K562 (cell line): ENCODE measurements at regions not wholly inside any gene's neighbourhood (a gene's known extent, or its start where the extent isn't known, plus 50 kb on each side); places are given as distances from the start of the nearest gene placed in this dataset.

Experiments
- ATAC-seq: fragments of 200-7000 bp; cut with Tn5 transposase; 3 replicates; pipeline ENCODE4 v1.9.1; 2020; ENCODE audit warnings: moderate library complexity
- BruUV-seq: library from RNA; stranded (reverse); fragments of 400-500 nt; replicated peaks from 2 replicates; lab custom pipeline; 2021; lab: Mats Ljungman, UMichigan
- CTCF ChIA-PET: fragments of 300-600 bp; formaldehyde crosslinking; extraction: SDS; loops from one replicate; lab custom pipeline; 2021; ENCODE audit warnings: low intra/inter-chr PET ratio; lab: Yijun Ruan, JAX
- POLR2A ChIA-PET: fragments of 300-600, 350-650 bp; sonication (Branson Sonifier 250); formaldehyde crosslinking; extraction: SDS; loops from one replicate; lab custom pipeline; 2021; ENCODE audit warnings: antibody characterized with exemption, inconsistent platforms; lab: Yijun Ruan, JAX
- DNase-seq, 4 experiments: peaks; one replicate each; pipeline versions ENCODE4 v3.0.0 to v3.0.0-alpha.2; 2011 to 2018; ENCODE audit warnings: low spot score in 3 of 4, mixed read lengths in 3 of 4; ENCODE audit errors: extremely low read depth in 1 of 4
- FAIRE-seq: peaks from 2 replicates; lab custom pipeline; 2011; peaks lifted over from hg19 to GRCh38; lab: Jason Lieb, UNC
- H2AFZ ChIP-seq: 2 replicates; pipeline ENCODE4 v1.6.0; 2011; ENCODE audit warnings: low read depth, low read length, control low read depth, inconsistent platforms
- H3K27ac ChIP-seq: fragments of 200-600 bp; 3 replicates; pipeline ENCODE4 v1.8.0; 2011; ENCODE audit warnings: low read depth, mild to moderate bottlenecking, control low read depth, inconsistent platforms, low read length, moderate library complexity, mixed read lengths; ENCODE audit errors: extremely low read depth
- H3K27me3 ChIP-seq, 2 experiments: fragments of 300-600 bp in 1 of 2; 2 replicates in 1 of 2; 3 replicates in 1 of 2; pipeline versions ENCODE4 v1.6.0 to v1.8.0; 2011; ENCODE audit warnings: inconsistent platforms in 2 of 2, low read length in 2 of 2, mild to moderate bottlenecking in 1 of 2, mixed read lengths in 1 of 2, moderate library complexity in 1 of 2; ENCODE audit not compliant: control insufficient read depth in 2 of 2, insufficient read depth in 2 of 2
- H3K36me3 ChIP-seq: fragments of 300-600 bp; 3 replicates; pipeline ENCODE4 v1.8.0; 2011; ENCODE audit warnings: mild to moderate bottlenecking, low read length, inconsistent platforms; ENCODE audit not compliant: control insufficient read depth, insufficient read depth
- H3K4me1 ChIP-seq, 2 experiments: fragments of 200-600 bp in 1 of 2; replicated peaks in 1 of 2; 2 replicates in 1 of 2; 3 replicates in 1 of 2; pipeline versions ENCODE4 v1.5.1 to v1.8.0; 2011; ENCODE audit warnings: inconsistent platforms in 2 of 2, low read length in 2 of 2, mild to moderate bottlenecking in 1 of 2, mixed read lengths in 1 of 2, moderate library complexity in 1 of 2; ENCODE audit not compliant: control insufficient read depth in 2 of 2, insufficient read depth in 2 of 2
- H3K4me2 ChIP-seq: 2 replicates; pipeline ENCODE4 v1.6.1; 2011; ENCODE audit warnings: low read length, control low read depth, inconsistent platforms, mixed read lengths; ENCODE audit not compliant: insufficient read depth
- H3K4me3 ChIP-seq: fragments of 200-600 bp; sonication (generic), shearing (Covaris generic); 2 replicates; pipeline ENCODE4 v1.5.1; 2016; ENCODE audit warnings: control low read depth, inconsistent platforms
- H3K79me2 ChIP-seq: fragments of 200-600 bp; 3 replicates; pipeline ENCODE4 v1.8.0; 2011; ENCODE audit warnings: low read length, inconsistent platforms; ENCODE audit not compliant: control insufficient read depth, insufficient read depth
- H3K9ac ChIP-seq, 2 experiments: 2 replicates each; pipeline versions ENCODE4 v1.6.0 to v1.6.1; 2011; ENCODE audit warnings: low read depth in 2 of 2, low read length in 2 of 2, control low read depth in 1 of 2, inconsistent platforms in 1 of 2, mild to moderate bottlenecking in 1 of 2, mixed read lengths in 1 of 2; ENCODE audit not compliant: insufficient read depth in 1 of 2
- H3K9me1 ChIP-seq: one replicate; pipeline ENCODE4 v1.6.0; 2011; ENCODE audit warnings: inconsistent platforms, mild to moderate bottlenecking, low read length, moderate library complexity; ENCODE audit not compliant: control insufficient read depth, insufficient read depth
- H3K9me3 ChIP-seq: replicated peaks from 2 replicates; pipeline ENCODE4 v1.5.1; 2011; ENCODE audit warnings: low read depth, low read length, inconsistent platforms; ENCODE audit not compliant: control insufficient read depth, insufficient read depth
- H4K20me1 ChIP-seq: replicated peaks from 2 replicates; pipeline ENCODE4 v1.6.1; 2011; ENCODE audit warnings: low read length, inconsistent platforms, mixed read lengths; ENCODE audit not compliant: control insufficient read depth, insufficient read depth
- CBFB ChIP-seq: sonication (generic); formaldehyde crosslinking; IDR thresholded peaks from 2 replicates; pipeline ENCODE4 v1.4.0; 2020; ENCODE audit warnings: mild to moderate bottlenecking, missing genetic modification reagents
- CHCHD3 ChIP-seq: fragments of 250-450 bp; sonication (Bioruptor Pico); IDR thresholded peaks from 2 replicates; pipeline ENCODE4 v2.1.2; 2022; ENCODE audit warnings: mild to moderate bottlenecking
- HDAC6 ChIP-seq: IDR thresholded peaks from 2 replicates; pipeline ENCODE4 v1.6.1; 2012; ENCODE audit warnings: low read depth, mild to moderate bottlenecking, control low read depth, inconsistent platforms, low read length, moderate library complexity
- IRF1 ChIP-seq: sonication (generic); formaldehyde crosslinking; IDR thresholded peaks from 2 replicates; pipeline ENCODE4 v1.8.0; 2022; ENCODE audit warnings: missing genetic modification reagents, mild to moderate bottlenecking, borderline replicate concordance
- MLLT1 ChIP-seq, 2 experiments: fragments of 450-650 bp; IDR thresholded peaks; 2 replicates each; pipeline ENCODE4 v1.6.1; 2016
- ZC3H4 ChIP-seq: sonication (generic); formaldehyde crosslinking; IDR thresholded peaks from 2 replicates; pipeline ENCODE4 v1.9.0; 2021; ENCODE audit warnings: missing genetic modification reagents, borderline replicate concordance
- ZNF277 ChIP-seq: fragments of 250-450 bp; sonication (Bioruptor Pico); IDR thresholded peaks from 2 replicates; pipeline ENCODE4 v1.8.0; 2022; ENCODE audit warnings: inconsistent platforms, mild to moderate bottlenecking, moderate library complexity, borderline replicate concordance
- WGBS: fragments of 100-300 bp; shearing (Covaris generic); methylation state at CpG from one replicate; pipeline ENCODE4 v1.1.6; 2016; ENCODE audit warnings: low coverage, mixed read lengths; ENCODE audit not compliant: insufficient coverage; ENCODE audit errors: missing lambda C conversion rate; 5-methylcytosine and 5-hydroxymethylcytosine counted together
- in situ Hi-C: fragments of 300-500 bp; cut with MboI; formaldehyde crosslinking; loops from 4 replicates; pipeline ENCODE4 v1.15.0; 2018; ENCODE audit warnings: inconsistent platforms, mixed read lengths
- intact Hi-C: fragments of 100-400 bp; cut with micrococcal nuclease; formaldehyde crosslinking; loops from 2 replicates; pipeline ENCODE4 v1.14.2; 2022

GRCh38 chr13:103354171-103354570 is 288.0 kb upstream of the SLC10A2 start (continued):
- no peak for TF ChIP-seq IRF1 (CRISPR knock-in tag)
- no peak for TF ChIP-seq HDAC6
- TF ChIP-seq CHCHD3 (CRISPR knock-in tag): no peak
- TF ChIP-seq ZNF277 (CRISPR knock-in tag): no peak
- no peak for TF ChIP-seq MLLT1 (IDR thresholded peaks at IDR 0.05)

- in situ Hi-C loops: no loop called here
- no peaks in the 10 kb centered on the region for H4K20me1 ChIP-seq
- FAIRE-seq: no peak
- TF ChIP-seq CBFB (no peak), ZC3H4 (CRISPR knock-in tag) (no peak)
- TF ChIP-seq, all 486 proteins: peak for 0
- ChIA-PET POLR2A (no interaction called here), CTCF (no interaction called here)
- 0% methylated on average over 7 of the region's 10 CpGs for WGBS
- Histone ChIP-seq H3K9ac (no peak overlapping the region), H3K79me2 (no peaks in the 10 kb centered on the region), H3K27ac (no peak overlapping the region), H3K9me1 (no peaks in the 10 kb centered on the region), H3K9me3 (no peaks in the 10 kb centered on the region; the same call in 1 of the 2 replicates), H3K4me1 (no peaks in the 10 kb centered on the region), H3K27me3 (no peaks in the 10 kb centered on the region), H3K4me3 (no peak overlapping the region), H2AFZ (no peak overlapping the region), H3K36me3 (no peaks in the 10 kb centered on the region), H3K4me2 (no peak overlapping the region)
- ATAC-seq (no peak), DNase-seq (no peak)
- intact Hi-C loops: no loop called here
- no TSS peak for BruUV-seq
These were observed 285.0 kb upstream of the SLC10A2 start for GRCh38 chr13:103351035-103351828.
